NB4 (cell line): ENCODE measurements at regions not wholly inside any gene's neighbourhood (a gene's known extent, or its start where the extent isn't known, plus 50 kb on each side); places are given as distances from the start of the nearest gene placed in this dataset.

Source experiments
- POLR2A ChIP-seq: IDR thresholded peaks from 2 replicates; pipeline ENCODE4 v1.6.1; 2011; ENCODE audit warnings: mild to moderate bottlenecking; ENCODE audit not compliant: insufficient read length; ENCODE audit errors: extremely low read depth
- TF ChIP-seq, protein P1 (sequence below): IDR thresholded peaks from one replicate; pipeline ENCODE4 v1.5.1; 2012; ENCODE audit warnings: low read depth, low read length

DNA sequence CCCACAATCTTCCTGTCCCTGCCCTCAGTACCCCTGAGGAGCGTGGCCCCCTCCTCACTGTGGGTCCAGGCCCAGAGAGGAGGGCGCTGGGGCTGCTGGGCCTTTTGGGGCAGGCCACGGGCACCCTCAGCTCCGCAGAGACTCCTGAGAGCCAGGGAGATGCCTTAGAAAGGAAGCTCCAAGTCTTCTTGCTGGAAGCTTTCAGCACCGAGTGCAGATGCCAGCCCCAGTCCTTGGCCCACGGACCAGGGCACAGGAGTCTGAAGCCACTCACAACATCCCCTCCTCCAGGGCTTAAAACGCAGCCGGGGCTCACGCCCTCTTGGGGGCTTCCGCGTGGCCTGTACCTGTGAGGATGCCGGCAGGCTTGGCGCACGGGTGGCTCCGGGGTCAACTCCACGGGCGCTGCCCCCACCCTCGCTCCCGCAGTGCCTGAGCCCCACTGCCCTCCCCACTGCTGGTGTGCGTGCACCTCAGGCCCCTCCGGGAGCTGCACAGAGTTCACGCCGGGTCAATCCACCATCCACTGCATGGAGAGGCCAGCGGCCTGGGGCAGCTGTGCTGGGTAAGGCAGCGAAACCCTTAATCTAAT lies 72.1 kb upstream of the CTDP1 start:
- TF ChIP-seq POLR2A, result no peak
- TF ChIP-seq, protein P1, sequence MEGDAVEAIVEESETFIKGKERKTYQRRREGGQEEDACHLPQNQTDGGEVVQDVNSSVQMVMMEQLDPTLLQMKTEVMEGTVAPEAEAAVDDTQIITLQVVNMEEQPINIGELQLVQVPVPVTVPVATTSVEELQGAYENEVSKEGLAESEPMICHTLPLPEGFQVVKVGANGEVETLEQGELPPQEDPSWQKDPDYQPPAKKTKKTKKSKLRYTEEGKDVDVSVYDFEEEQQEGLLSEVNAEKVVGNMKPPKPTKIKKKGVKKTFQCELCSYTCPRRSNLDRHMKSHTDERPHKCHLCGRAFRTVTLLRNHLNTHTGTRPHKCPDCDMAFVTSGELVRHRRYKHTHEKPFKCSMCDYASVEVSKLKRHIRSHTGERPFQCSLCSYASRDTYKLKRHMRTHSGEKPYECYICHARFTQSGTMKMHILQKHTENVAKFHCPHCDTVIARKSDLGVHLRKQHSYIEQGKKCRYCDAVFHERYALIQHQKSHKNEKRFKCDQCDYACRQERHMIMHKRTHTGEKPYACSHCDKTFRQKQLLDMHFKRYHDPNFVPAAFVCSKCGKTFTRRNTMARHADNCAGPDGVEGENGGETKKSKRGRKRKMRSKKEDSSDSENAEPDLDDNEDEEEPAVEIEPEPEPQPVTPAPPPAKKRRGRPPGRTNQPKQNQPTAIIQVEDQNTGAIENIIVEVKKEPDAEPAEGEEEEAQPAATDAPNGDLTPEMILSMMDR, result no peak
